ENCODE measurements at regions not wholly inside any gene's neighbourhood (a gene's known extent, or its start where the extent isn't known, plus 50 kb on each side); places are given as distances from the start of the nearest gene placed in this dataset.
A peak's percentile ranks its signal among the peaks of the same experiment; 100 is the strongest.

- Histone ChIP-seq H3K4me3 (ENCODE audit: low read depth, low read length) (no peak overlapping the region), H3K9me3 (ENCODE audit: control insufficient read depth, insufficient read depth, low read length) (no peaks in the 10 kb centered on the region), H3K4me1 (ENCODE audit: control insufficient read depth, insufficient read depth, low read length) (no peaks in the 10 kb centered on the region), H3K27me3 (ENCODE audit: control insufficient read depth, insufficient read depth, low read length) (no peaks in the 10 kb centered on the region), H3K27ac (ENCODE audit: low read depth, low read length) (no peak overlapping the region), H3K36me3 (ENCODE audit: control insufficient read depth, insufficient read depth, low read length) (no peaks in the 10 kb centered on the region)
- WGBS (ENCODE audit: insufficient coverage), result no CpG with 5 or more reads among the region's 4 CpGs
- peak in 1 of 6 donors; percentile 89 for DNase-seq (ENCODE audit: low read depth in 4 of 6, low spot score in 6 of 6)
Measured at GRCh38 chr3:67906261-67906660, 251.8 kb upstream of the SUCLG2 start.

- H3K4me1 ChIP-seq (ENCODE audit: control insufficient read depth, insufficient read depth, low read length), result no peaks in the 10 kb centered on the region
- peak in 1 of 6 donors; percentile 13 for DNase-seq (ENCODE audit: low read depth in 4 of 6, low spot score in 6 of 6)
- no CpG with 5 or more reads among the region's 1 CpG for whole genome bisulfite sequencing (ENCODE audit: insufficient coverage)
- no peaks in the 10 kb centered on the region for H3K36me3 ChIP-seq (ENCODE audit: control insufficient read depth, insufficient read depth, low read length)
- no peak overlapping the region for H3K27ac ChIP-seq (ENCODE audit: low read depth, low read length)
- no peaks in the 10 kb centered on the region for H3K27me3 ChIP-seq (ENCODE audit: control insufficient read depth, insufficient read depth, low read length)
- H3K4me3 ChIP-seq (ENCODE audit: low read depth, low read length), result no peak overlapping the region
- H3K9me3 ChIP-seq (ENCODE audit: control insufficient read depth, insufficient read depth, low read length), result no peaks in the 10 kb centered on the region
Measured at GRCh38 chr3:67901681-67902080, 247.3 kb upstream of the SUCLG2 start.

GRCh38 chr3:67898916-67899315 lies 244.5 kb upstream of the SUCLG2 start:
- no CpG with 5 or more reads among the region's 1 CpG for WGBS (ENCODE audit: insufficient coverage)
- H3K9me3 ChIP-seq (ENCODE audit: control insufficient read depth, insufficient read depth, low read length), result no peaks in the 10 kb centered on the region
- H3K4me1 ChIP-seq (ENCODE audit: control insufficient read depth, insufficient read depth, low read length), result no peaks in the 10 kb centered on the region
- H3K27ac ChIP-seq (ENCODE audit: low read depth, low read length), result no peak overlapping the region
- DNase-seq (ENCODE audit: low read depth in 4 of 6, low spot score in 6 of 6), result peak in 1 of 6 donors; percentile 41
- H3K27me3 ChIP-seq (ENCODE audit: control insufficient read depth, insufficient read depth, low read length), result no peaks in the 10 kb centered on the region
- no peak overlapping the region for H3K4me3 ChIP-seq (ENCODE audit: low read depth, low read length)
- no peaks in the 10 kb centered on the region for H3K36me3 ChIP-seq (ENCODE audit: control insufficient read depth, insufficient read depth, low read length)

GRCh38 chr3:67897351-67898336 lies 243.2 kb upstream of the SUCLG2 start:
- 62% methylated on average over 10 of the region's 15 CpGs for WGBS (ENCODE audit: insufficient coverage)
- DNase-seq (ENCODE audit: low read depth in 4 of 6, low spot score in 6 of 6), result peak in 3 of 6 donors; percentile 39 to 92 (median 78)
- Histone ChIP-seq H3K4me3 (ENCODE audit: low read depth, low read length) (no peak overlapping the region), H3K36me3 (ENCODE audit: control insufficient read depth, insufficient read depth, low read length) (no peaks in the 10 kb centered on the region), H3K27me3 (ENCODE audit: control insufficient read depth, insufficient read depth, low read length) (no peaks in the 10 kb centered on the region), H3K9me3 (ENCODE audit: control insufficient read depth, insufficient read depth, low read length) (no peaks in the 10 kb centered on the region), H3K4me1 (ENCODE audit: control insufficient read depth, insufficient read depth, low read length) (no peaks in the 10 kb centered on the region), H3K27ac (ENCODE audit: low read depth, low read length) (no peak overlapping the region)

- H3K36me3 ChIP-seq (ENCODE audit: control insufficient read depth, insufficient read depth, low read length), result no peaks in the 10 kb centered on the region
- no peaks in the 10 kb centered on the region for H3K4me1 ChIP-seq (ENCODE audit: control insufficient read depth, insufficient read depth, low read length)
- H3K4me3 ChIP-seq (ENCODE audit: low read depth, low read length), result no peak overlapping the region
- no peak for DNase-seq (ENCODE audit: low read depth in 4 of 6, low spot score in 6 of 6)
- H3K27me3 ChIP-seq (ENCODE audit: control insufficient read depth, insufficient read depth, low read length), result no peaks in the 10 kb centered on the region
- no CpG with 5 or more reads among the region's 1 CpG for WGBS (ENCODE audit: insufficient coverage)
- H3K9me3 ChIP-seq (ENCODE audit: control insufficient read depth, insufficient read depth, low read length), result no peaks in the 10 kb centered on the region
- no peak overlapping the region for H3K27ac ChIP-seq (ENCODE audit: low read depth, low read length)
Measured at GRCh38 chr3:67896130-67896529, 241.7 kb upstream of the SUCLG2 start.

- H3K27me3 ChIP-seq (ENCODE audit: control insufficient read depth, insufficient read depth, low read length), result no peaks in the 10 kb centered on the region
- no peak for DNase-seq (ENCODE audit: low read depth in 4 of 6, low spot score in 6 of 6)
- no peaks in the 10 kb centered on the region for H3K36me3 ChIP-seq (ENCODE audit: control insufficient read depth, insufficient read depth, low read length)
- no peaks in the 10 kb centered on the region for H3K9me3 ChIP-seq (ENCODE audit: control insufficient read depth, insufficient read depth, low read length)
- WGBS (ENCODE audit: insufficient coverage), result 100% methylated on average over 1 of the region's 4 CpGs
- H3K4me3 ChIP-seq (ENCODE audit: low read depth, low read length), result no peak overlapping the region
- H3K4me1 ChIP-seq (ENCODE audit: control insufficient read depth, insufficient read depth, low read length), result no peaks in the 10 kb centered on the region
- H3K27ac ChIP-seq (ENCODE audit: low read depth, low read length), result no peak overlapping the region
Measured at GRCh38 chr3:67894510-67894909, 240.1 kb upstream of the SUCLG2 start.

- no peaks in the 10 kb centered on the region for H3K9me3 ChIP-seq (ENCODE audit: control insufficient read depth, insufficient read depth, low read length)
- H3K4me3 ChIP-seq (ENCODE audit: low read depth, low read length), result no peak overlapping the region
- H3K27me3 ChIP-seq (ENCODE audit: control insufficient read depth, insufficient read depth, low read length), result no peaks in the 10 kb centered on the region
- H3K27ac ChIP-seq (ENCODE audit: low read depth, low read length), result no peak overlapping the region
- no peaks in the 10 kb centered on the region for H3K36me3 ChIP-seq (ENCODE audit: control insufficient read depth, insufficient read depth, low read length)
- no peaks in the 10 kb centered on the region for H3K4me1 ChIP-seq (ENCODE audit: control insufficient read depth, insufficient read depth, low read length)
- no CpG with 5 or more reads among the region's 1 CpG for WGBS (ENCODE audit: insufficient coverage)
- DNase-seq (ENCODE audit: low read depth in 4 of 6, low spot score in 6 of 6), result no peak
Measured at GRCh38 chr3:67884345-67884744, 229.9 kb upstream of the SUCLG2 start.

- Histone ChIP-seq H3K27me3 (ENCODE audit: control insufficient read depth, insufficient read depth, low read length) (no peaks in the 10 kb centered on the region), H3K4me3 (ENCODE audit: low read depth, low read length) (no peak overlapping the region), H3K27ac (ENCODE audit: low read depth, low read length) (no peak overlapping the region), H3K4me1 (ENCODE audit: control insufficient read depth, insufficient read depth, low read length) (no peaks in the 10 kb centered on the region), H3K9me3 (ENCODE audit: control insufficient read depth, insufficient read depth, low read length) (no peaks in the 10 kb centered on the region), H3K36me3 (ENCODE audit: control insufficient read depth, insufficient read depth, low read length) (no peaks in the 10 kb centered on the region)
- peak in 2 of 6 donors; percentile 12 to 81 for DNase-seq (ENCODE audit: low read depth in 4 of 6, low spot score in 6 of 6)
- WGBS (ENCODE audit: insufficient coverage), result no CpG with 5 or more reads among the region's 2 CpGs
Measured at GRCh38 chr3:67883766-67884165, 229.4 kb upstream of the SUCLG2 start.

GRCh38 chr3:67882981-67883380 lies 228.6 kb upstream of the SUCLG2 start:
- Histone ChIP-seq H3K27me3 (ENCODE audit: control insufficient read depth, insufficient read depth, low read length) (no peaks in the 10 kb centered on the region), H3K9me3 (ENCODE audit: control insufficient read depth, insufficient read depth, low read length) (no peaks in the 10 kb centered on the region), H3K36me3 (ENCODE audit: control insufficient read depth, insufficient read depth, low read length) (no peaks in the 10 kb centered on the region), H3K27ac (ENCODE audit: low read depth, low read length) (no peak overlapping the region), H3K4me1 (ENCODE audit: control insufficient read depth, insufficient read depth, low read length) (no peaks in the 10 kb centered on the region), H3K4me3 (ENCODE audit: low read depth, low read length) (no peak overlapping the region)
- DNase-seq (ENCODE audit: low read depth in 4 of 6, low spot score in 6 of 6), result no peak
- 100% methylated on average over 1 of the region's 5 CpGs for WGBS (ENCODE audit: insufficient coverage)

GRCh38 chr3:67876261-67876660 lies 221.8 kb upstream of the SUCLG2 start:
- no peaks in the 10 kb centered on the region for H3K9me3 ChIP-seq (ENCODE audit: control insufficient read depth, insufficient read depth, low read length)
- no peaks in the 10 kb centered on the region for H3K36me3 ChIP-seq (ENCODE audit: control insufficient read depth, insufficient read depth, low read length)
- DNase-seq (ENCODE audit: low read depth in 4 of 6, low spot score in 6 of 6), result no peak
- H3K4me3 ChIP-seq (ENCODE audit: low read depth, low read length), result no peak overlapping the region
- no peaks in the 10 kb centered on the region for H3K4me1 ChIP-seq (ENCODE audit: control insufficient read depth, insufficient read depth, low read length)
- H3K27ac ChIP-seq (ENCODE audit: low read depth, low read length), result no peak overlapping the region
- WGBS (ENCODE audit: insufficient coverage), result no CpG with 5 or more reads among the region's 2 CpGs
- H3K27me3 ChIP-seq (ENCODE audit: control insufficient read depth, insufficient read depth, low read length), result no peaks in the 10 kb centered on the region

Data from spinal cord (tissue), 9 donors.